ENCODE measurements at regions not wholly inside any gene's neighbourhood (a gene's known extent, or its start where the extent isn't known, plus 50 kb on each side); places are given as distances from the start of the nearest gene placed in this dataset.
"Not testable (repeated sequence)": the region's sequence is repeated elsewhere in the genome, so short reads cannot be mapped to it uniquely, and the experiment has no call there.

DNA sequence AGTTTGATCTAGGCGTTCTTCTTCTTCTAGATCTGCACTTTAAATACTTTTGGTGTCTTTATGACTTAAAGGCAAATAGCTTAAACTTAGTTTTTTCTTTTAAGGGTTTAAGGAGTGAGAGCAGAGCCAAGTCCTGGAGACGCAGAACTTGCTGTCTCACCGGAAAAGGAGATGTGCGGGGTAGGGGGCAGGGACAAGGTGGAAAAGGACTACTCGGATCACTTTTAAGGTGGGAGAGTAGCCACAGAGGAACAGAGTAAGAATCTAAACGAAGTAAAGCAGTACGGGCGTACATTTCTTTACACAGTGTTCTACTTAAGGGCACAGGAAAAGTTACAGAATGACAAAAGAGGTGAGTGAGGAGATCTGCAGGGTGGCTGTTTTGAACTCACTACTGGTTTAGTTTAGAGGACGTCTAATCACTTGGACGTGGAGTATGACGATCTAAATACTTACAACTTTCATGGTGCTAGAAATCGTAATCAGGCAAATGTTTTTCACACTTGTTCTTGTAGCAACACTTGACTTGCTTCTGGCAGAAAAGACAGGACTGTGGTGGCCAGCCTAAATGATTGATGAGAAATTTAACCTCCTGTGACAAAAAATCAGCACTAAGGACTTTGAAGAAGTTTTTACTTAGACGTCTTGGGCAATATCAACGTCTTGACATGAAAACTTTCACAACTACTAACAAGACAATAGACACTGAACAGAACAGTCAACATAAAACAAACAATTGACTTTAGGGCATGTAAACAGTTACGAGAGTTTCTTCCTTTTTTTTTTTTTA, 127.0 kb downstream of the ART5 start:
- DNase-seq (ENCODE audit: low read depth in 2 of 2) = not testable (repeated sequence)

GRCh38 chr11:3513311-3513710, 128.5 kb downstream of the ART5 start:
- not testable (repeated sequence) for DNase-seq (ENCODE audit: low read depth in 2 of 2)

DNA sequence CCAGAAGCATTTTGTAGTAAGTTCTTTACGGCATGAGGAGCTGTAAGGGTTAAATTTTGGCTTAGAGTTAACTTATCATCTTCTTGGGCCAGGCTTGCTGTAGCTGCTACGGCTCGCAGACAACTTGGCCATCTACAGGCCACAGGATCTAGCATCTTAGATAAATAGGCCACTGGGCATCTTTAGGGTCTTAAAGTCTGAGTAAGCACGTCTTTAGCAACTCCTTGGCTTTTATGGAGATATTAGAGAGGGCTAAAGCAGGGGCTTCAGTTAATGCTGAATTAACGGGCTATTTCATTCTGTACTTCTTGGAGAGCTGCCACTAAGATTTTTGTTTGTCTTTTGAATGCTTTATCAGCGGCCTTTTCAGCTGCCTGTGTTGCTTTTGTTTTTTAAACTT, 129.0 kb downstream of the ART5 start:
- not testable (repeated sequence) for DNase-seq (ENCODE audit: low read depth in 2 of 2)

DNA sequence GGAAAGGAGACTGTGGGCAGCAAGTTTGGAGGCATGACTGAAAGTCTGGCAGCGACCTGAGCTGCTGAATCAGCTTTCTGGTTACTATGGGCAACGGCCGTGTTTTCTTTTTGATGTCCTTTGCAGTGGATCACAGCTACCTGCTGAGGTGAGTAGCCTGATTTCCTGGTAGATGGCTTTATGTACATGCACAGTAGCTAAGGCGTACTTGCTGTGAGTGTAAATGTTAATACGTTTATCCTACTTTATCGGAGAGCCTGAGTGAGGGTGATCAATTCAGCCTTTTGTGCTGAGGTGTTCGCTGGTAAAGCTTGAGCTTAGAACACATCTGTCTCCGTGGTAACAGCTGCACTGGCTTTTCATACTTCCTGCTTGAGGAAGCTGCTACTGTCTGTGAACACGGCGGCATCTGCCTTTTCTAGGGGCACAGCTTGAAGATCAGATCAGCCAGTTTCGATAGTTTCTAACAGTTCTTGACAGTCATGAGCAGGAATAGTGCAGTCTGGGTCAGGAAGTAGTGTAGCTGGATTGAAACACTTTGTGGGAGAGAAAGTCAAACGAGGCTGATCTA, 129.6 kb downstream of the ART5 start:
- DNase-seq (ENCODE audit: low read depth in 2 of 2) = not testable (repeated sequence)

DNA sequence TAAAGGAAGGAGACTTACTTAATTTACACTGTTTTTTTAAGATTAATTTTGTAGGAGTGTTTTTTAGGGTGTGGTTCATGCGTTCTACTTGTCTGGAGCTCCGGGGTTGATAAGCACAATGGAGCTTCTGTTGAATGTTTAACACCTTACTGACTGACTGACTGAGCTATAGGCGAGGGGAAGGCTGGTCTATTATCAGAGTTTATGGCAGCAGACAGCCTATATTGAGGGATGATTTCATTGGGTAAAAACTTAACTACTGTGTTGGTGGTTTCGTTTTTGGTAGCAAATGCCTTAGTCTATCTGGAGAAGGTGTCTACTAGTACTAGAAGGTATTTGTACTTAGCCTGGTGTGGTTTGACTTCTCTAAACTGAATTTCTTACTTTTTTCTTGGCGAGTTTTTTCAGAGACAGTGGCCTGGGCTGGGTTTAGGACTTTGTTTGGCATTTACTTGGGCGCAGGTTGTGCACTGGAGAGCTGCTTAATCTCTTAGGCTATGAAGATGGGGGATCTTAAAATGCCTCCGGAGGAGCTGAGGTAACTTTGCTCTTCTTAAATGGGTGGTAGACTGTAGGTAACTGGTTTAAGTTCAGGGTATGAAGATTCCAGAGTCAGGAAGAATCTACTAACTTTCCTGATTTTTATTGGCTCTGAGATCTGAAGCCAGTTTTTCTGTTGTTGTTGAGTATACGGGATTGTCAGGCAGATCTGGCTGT, 130.2 kb downstream of the ART5 start:
- not testable (repeated sequence) for DNase-seq (ENCODE audit: low read depth in 2 of 2)

DNA sequence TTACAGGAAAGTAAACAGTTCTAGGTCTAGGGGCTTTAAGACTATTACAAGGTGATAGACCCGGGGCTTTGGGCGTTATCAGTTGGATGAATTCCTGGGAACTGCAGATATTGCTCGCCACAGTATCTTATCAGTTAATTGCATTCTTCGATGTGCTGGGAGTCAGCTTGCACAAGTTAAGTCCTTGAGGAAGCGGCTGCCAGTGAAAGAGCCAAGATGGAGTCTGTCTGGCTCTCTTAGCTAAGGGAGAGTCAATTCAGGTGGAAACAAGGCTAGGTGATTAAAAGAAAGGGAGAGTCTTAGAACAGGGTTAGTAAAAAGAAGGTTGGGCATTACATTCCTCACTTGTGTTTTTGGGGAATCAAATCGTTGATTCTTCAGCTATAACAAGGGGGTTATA, 130.6 kb upstream of the ZNF195 start:
- DNase-seq (ENCODE audit: low read depth in 2 of 2) = not testable (repeated sequence)

DNA sequence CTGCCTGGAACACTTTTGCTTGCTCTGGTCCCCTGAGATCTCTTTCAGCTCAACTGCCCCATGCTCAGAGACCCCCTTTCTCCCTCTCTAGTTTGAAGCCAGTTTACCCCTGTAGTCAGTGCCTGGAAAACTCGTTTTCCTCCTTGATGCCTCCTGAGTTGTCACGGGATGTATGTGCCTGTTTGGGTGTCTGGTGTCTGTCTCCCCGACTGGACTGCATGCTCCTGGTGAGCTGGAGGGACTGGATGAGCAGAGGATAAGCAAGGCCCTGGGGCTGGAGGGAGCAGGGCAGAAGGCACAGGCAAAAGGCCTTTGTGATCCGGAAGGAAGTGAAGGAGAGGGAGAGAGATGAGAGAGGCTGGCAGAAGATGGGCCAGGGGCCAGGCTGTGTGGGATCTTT, 120.3 kb upstream of the ZNF195 start:
- DNase-seq (ENCODE audit: low read depth in 2 of 2) = not testable (repeated sequence)

GRCh38 chr11:3498356-3498755, 119.4 kb upstream of the ZNF195 start:
- not testable (repeated sequence) for DNase-seq (ENCODE audit: low read depth in 2 of 2)

DNA sequence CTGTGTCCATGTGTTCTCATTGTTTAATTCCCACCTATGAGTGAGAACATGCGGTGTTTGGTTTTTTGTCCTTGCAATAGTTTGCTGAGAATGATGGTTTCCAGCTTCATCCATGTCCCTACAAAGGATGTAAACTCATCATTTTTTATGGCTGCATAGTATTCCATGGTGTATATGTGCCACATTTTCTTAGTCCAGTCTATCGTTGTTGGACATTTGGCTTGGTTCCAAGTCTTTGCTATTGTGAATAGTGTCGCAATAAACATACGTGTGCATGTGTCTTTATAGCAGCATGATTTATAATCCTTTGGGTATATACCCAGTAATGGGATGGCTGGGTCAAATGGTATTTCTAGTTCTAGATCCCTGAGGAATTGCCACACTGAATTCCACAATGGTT, 114.2 kb upstream of the ZNF195 start:
- not testable (repeated sequence) for DNase-seq (ENCODE audit: low read depth in 2 of 2)

- DNase-seq (ENCODE audit: low read depth in 2 of 2) = not testable (repeated sequence)
Measured at GRCh38 chr11:3488003-3488402, 109.1 kb upstream of the ZNF195 start.

GRCh38 chr11:3485737-3486136, 106.8 kb upstream of the ZNF195 start:
- not testable (repeated sequence) for DNase-seq (ENCODE audit: low read depth in 2 of 2)

GRCh38 chr11:3476937-3477885, 98.3 kb upstream of the ZNF195 start:
- DNase-seq (ENCODE audit: low read depth in 2 of 2) = not testable (repeated sequence)

DNA sequence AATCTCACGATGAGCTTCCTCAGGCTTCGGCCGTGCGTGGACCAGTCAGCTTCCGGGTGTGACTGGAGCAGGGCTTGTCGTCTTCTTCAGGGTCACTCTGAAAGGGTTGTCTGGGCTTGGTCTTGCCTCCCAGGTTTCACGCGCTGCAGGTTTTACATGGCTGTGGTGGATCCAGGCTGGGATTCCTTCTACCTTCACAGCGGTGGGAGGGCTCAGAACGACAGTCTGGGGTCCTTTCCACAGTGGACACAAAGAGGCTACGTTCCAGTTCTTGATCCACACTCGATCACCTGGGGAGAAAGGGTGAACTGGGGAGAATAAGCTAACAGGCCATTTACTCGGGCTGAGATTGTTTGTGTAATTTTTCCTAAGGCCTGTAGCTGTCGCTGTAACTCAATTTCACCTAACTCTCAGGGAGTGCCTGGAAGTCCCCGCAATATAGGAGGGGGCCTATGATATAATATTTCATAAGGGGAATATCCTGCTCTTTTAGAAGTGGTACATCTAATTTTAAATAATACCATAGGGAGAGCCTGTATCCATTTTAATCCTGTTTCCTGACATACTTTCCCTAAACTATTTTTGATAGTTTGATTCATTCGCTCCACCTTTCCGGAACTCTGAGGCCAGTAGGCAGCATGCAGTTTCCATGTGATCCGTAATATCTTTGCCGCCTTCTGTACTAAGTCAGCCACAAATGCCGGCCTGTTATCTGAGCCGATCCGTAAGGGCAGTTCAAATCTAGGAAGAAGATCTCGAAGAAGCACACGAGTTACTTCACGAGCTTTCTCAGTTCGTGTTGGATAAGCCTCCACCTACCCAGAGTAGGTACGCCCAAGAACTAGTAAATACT, 97.4 kb upstream of the ZNF195 start:
- not testable (repeated sequence) for DNase-seq (ENCODE audit: low read depth in 2 of 2)

DNA sequence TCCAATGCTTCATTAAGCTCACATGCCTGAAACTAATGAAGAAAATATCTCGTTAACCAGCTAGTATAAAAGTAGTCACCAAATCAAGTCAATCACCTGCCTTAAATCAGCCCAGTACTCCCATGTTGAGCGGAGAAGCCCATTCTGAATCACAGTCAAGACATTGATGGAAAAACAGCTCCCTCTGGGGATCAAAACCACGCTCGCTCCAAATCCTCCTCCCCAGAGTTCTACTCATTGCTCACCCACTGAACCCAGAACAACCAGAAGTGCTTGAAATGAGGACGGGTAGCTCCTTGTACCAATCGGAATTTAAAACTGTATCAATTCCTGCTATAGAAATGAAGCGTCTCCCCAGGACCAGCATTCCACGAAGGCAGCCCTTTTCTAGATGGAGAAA, 90.0 kb upstream of the ZNF195 start:
- not testable (repeated sequence) for DNase-seq (ENCODE audit: low read depth in 2 of 2)

GRCh38 chr11:3467599-3467998, 88.7 kb upstream of the ZNF195 start:
- not testable (repeated sequence) for DNase-seq (ENCODE audit: low read depth in 2 of 2)

GRCh38 chr11:3455666-3456065, 76.7 kb upstream of the ZNF195 start:
- not testable (repeated sequence) for DNase-seq (ENCODE audit: low read depth in 2 of 2)

- DNase-seq (ENCODE audit: low read depth in 2 of 2) = peak; percentile 23 to 32
Measured at GRCh38 chr11:3454844-3455243, 75.9 kb upstream of the ZNF195 start.

- not testable (repeated sequence) for DNase-seq (ENCODE audit: low read depth in 2 of 2)
Measured at GRCh38 chr11:3453596-3454256, 74.8 kb upstream of the ZNF195 start.

- DNase-seq (ENCODE audit: low read depth in 2 of 2) = not testable (repeated sequence)
Measured at GRCh38 chr11:3450822-3451221, 71.9 kb upstream of the ZNF195 start.

DNA sequence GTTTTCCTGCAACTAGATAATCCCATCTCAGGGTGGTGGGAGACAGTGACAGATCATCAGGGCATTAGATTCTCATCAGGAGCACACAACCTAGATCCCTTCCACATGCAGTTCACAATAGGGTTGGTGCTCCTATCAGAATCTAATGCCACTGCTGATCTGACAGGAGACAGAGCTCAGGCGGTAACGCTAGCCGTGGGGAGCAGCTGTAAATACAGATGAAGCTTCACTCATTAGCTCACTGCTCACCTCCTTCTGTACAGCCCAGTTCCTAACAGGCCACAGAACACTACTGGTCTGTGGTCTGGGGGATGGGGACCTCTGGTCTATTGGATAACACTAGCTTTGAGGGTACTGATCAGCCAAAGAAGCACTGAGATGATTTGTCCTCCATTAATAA, 66.6 kb upstream of the ZNF195 start:
- DNase-seq (ENCODE audit: low read depth in 2 of 2) = not testable (repeated sequence)
